Thyroid gland (tissue), 4 donors: ENCODE measurements at regions not wholly inside any gene's neighbourhood (a gene's known extent, or its start where the extent isn't known, plus 50 kb on each side); places are given as distances from the start of the nearest gene placed in this dataset.

Experiments used
- CTCF ChIP-seq, 6 experiments: fragments of 200-600 bp in 3 of 6; fragments of 450-650 bp in 3 of 6; sonication (generic) in 3 of 6; IDR thresholded peaks; one replicate each; pipeline ENCODE4 v1.5.1; 2016 to 2019; ENCODE audit warnings: antibody characterized with exemption in 6 of 6, mild to moderate bottlenecking in 2 of 6, inconsistent platforms in 1 of 6, moderate library complexity in 1 of 6
- POLR2A ChIP-seq, 2 donors: fragments of 450-650 bp; IDR thresholded peaks; one replicate each; pipeline ENCODE4 v1.6.1; 2017; ENCODE audit warnings: antibody characterized with exemption in 2 of 2, mild to moderate bottlenecking in 2 of 2, moderate library complexity in 1 of 2

- TF ChIP-seq POLR2A (IDR thresholded peaks at IDR 0.05) (no peak), CTCF (IDR thresholded peaks at IDR 0.05) (no peak)
Observed at GRCh38 chr20:56720620-56721213, 91.6 kb downstream of the TFAP2C start.
